NCI-H524 treated with DMSO at 0.1 percent for 48 hours (cell line): ENCODE measurements at regions not wholly inside any gene's neighbourhood (a gene's known extent, or its start where the extent isn't known, plus 50 kb on each side); places are given as distances from the start of the nearest gene placed in this dataset.

Experiments used
- DNase-seq: peaks from one replicate; lab custom pipeline; 2025; lab: John Stamatoyannopoulos, UW

DNA sequence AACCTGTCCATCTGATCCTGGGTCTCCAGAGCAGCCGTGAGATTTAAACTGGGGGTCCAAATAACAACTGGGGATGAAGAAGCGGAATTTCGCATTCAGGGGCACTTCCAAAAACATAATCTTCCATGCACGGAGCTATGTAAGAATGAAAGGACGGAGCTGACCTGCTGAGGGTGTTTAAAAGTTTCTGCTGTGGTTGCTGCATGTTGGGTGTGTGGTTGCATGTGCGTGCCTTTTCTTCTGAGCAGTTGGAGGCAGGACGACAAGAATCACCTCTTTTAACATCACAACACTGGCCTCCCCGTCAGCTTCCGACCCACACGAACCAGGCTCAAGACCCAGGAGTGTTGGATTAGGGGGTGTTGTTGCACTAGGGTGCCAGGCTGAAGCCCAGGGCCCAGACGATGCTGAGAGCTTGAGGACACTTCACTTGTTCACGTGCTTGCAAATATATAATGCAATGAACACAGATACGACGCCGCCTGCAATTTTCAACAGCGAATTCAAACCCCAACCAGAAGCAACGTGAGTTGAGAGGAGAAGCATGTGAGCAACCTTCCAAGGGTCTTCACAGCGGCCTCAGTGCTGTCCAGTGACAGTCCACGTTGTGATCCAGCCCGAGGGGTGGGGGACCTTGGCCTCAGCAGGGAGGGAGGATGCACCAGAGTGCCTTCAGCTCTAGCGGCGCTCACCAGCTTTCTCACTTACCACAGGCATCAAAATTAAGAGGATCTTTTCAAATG, 76.0 kb upstream of the SALL3 start:
- DNase-seq, result no peak

DNA sequence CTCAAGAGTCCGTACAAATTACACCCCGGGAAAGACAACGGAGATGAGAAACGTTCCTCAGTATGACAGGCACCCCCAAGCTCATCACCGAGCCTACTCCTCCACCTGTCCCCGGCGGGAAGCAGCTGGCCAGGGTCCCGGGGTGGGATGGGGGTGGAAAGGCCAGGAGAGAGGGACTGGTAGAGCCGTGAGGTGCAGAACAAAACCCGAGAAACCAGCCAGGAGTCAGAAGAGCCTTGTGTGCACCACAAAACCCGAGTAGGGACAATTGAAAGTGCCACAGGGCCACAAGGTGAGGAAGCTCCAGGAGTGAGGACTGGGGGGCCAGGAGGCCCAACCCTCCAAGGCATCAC, 75.5 kb upstream of the SALL3 start:
- no peak for DNase-seq

DNA sequence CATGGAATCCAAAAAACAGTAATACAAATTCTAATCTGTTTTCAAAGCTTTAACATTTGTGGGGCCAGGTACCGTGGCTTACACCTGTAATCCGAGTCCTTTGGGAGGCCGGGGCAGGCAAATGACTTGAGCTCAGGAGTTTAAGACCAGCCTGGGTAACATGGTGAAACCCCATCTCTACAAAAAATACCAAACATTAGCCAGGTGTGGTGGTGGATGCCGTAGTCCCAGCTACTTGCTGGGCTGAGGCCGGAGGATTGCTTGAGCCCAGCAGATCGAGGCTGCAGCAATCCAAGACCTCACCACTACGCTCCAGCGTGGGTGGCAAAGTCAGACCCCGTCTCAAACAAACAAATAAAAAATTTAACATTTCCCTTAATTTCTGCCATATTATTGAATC, 74.3 kb upstream of the SALL3 start:
- DNase-seq, result no peak

DNA sequence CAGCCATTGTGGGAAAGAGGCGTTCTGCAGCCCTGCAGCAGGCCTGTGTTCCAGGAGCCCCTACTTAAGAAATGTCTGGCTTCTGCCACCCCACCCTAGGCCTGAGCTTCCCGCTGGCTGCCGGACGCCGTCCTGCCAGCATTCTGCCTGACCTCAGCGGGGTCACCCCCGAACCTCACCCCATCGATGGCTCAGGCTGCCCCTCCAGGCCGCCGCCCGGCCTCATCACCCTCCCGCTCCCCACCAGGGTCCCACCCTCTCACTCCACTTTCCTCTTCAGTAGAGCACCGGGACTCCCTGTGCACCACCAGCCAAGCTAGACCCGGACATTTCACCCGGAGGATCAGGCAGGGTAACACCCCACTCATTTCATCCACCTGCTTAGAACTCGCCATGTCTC, 73.6 kb upstream of the SALL3 start:
- DNase-seq, result no peak

DNA sequence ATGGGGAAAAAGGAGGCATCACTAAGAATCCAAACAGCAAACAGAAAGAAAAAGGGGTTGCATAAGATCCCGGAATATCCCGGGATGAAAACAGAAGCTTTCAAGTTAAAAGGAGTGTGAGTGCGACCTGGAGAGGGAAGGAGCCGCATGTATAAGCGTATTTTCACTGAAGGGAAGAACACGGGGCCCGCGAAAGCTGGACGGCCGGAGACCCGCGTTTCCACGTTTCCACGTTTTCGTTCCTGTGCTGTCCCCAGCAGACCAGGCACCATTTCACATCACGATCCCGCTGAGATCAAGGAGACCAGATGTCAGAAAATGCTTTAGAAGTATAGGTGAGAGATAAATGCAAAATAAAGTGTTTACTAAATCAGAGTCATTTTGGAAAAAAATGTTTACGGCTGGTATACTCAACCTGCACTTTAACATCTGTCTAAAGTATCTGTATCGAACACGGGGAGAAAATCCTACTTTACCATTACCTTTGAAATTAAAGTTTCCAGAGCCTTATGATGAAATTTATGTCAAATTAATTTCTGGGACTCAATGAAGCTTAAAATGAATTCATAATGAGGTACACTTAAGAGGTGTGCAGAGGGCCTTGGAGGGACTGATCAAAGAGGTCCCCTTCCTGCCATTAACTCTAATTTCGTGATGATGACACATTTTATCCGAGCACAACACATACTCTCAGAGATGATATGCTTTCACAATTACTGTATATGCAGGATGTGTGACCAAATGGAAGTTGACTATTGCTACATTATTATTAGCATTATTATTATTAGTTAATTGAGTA, 71.0 kb upstream of the SALL3 start:
- no peak for DNase-seq

DNA sequence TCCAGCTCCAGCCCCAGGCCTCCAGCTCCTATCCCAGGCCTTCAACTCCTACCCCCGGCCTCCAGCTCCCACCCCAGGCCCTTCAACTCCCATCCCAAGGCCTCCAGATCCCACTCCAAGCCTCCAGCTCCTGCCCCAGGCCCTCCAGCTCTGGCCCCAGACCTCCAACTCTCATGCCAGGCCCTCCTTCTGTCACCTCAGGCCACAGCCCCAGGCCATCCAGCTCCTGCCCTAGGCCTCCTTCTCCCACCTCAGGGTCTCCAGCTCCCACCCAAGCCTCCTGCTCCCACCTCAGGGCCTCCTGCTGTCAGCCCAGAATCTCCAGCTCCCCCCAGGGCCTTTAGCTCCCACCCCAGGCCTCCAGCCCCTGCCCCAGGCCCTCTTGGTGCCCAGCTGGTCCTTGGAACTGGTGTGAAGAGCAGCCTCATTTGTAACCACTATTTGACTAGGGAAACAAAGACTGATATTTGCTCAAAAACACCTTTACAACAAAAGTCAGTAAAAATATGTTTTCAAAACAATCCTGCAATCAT, 67.8 kb upstream of the SALL3 start:
- DNase-seq, result no peak

DNA sequence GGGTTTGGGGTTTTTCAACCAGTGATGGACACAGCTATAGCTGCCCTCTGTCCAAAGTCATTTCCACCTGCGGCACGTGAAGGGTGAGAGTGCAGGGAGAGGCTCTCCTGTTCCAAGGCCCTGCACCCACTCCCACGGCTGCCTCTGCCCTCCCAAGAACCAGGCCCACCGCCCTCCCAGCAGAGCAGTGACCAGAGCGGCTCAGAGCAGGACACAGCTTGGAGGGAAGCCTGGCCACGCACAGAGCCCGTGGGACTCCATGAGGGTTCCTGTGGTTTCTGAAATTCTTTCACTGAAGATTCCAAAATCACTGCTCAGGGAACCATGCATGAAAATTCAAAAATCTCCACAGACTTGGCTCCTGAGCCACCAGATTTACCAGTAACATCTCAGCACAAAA, 67.3 kb upstream of the SALL3 start:
- no peak for DNase-seq

DNA sequence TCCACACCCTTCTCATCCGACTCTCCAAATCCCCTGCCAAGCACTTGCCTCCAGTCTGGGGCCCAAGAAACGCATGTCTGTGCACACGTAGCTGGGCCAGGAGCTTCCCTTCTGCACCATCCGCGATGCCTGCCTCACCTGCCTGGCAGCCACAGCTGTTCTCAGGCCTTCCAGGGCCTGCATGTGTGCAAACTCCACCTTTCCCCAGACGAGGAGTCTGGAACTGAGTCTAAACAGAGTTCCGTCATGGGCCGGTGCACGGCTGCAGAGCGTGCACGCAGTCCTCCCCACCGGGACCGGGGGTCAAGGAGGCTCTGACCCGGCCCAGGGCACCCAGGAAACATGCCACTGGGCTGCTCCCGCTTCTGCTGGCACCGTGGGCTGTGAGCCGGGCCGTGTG, 66.8 kb upstream of the SALL3 start:
- no peak for DNase-seq

DNA sequence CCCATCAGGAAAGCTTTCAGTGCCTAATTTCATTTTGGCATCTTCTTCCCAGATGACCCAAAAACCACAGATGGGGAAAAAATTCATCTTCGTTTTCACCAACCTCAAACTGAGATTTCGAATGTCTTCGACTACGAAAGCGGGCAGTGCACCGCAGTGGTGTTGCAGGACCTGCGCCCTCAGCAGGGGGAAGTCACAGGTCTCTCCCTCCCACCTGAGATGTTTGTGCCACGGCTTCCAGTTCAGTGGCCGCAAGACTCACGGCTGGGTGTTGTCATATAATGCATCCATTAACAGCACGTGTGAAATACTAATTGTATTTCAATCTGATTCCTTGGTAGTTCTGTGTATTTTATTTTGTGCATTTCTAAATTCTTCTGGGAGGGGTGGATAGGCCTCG, 66.2 kb upstream of the SALL3 start:
- no peak for DNase-seq

DNA sequence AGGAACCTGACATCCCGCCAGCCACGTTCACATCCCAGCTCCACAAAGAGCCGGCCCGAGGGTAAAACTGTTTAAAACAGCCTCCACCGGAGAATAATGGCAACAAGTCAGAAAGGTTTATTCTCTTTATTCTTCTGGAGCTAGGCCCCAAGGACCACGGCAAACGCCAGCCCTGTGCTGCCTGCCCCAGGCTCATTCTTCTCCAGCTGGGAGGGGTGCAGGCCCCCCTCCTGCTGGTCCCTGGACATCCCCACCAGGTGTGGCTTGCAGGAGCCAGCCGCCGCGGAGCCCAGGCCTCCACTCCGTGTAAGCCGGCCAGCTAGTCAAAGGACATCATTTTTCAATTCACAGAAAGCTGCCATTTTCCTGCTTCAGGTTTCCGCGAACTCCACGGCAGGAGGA, 65.8 kb upstream of the SALL3 start:
- DNase-seq, result no peak

DNA sequence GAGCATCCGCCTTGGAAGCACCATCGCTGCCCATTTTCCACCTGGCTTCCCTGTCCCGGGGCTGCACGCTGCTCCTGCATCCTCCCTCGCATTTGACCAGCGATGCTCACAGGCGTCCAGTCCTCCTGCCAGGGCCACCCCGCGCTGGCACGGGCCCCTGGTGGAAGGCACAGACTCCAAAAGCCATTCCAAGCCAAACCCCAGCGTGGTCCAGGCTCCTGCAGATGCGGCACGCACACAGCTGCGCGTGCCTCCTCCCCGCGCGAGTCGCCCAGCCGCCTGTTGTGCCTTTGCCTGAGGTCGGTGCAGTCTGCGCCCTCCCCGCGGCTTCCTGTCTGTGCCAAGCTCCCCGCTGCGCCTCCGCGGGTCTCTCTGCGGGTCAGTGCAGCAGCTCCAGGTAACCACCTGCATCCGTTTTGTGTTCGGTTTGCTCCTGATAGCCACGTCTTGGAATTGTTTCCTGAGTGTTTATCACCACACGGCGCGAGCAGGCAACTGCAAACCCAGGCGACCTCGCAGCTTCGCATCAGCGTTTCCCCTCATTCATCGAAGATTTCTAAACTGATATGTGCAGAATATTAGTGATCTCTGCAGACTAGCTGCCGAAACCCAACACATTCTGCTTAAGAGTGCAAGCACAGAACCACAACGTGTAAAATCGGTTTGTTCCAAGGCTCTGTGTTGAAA, 65.2 kb upstream of the SALL3 start:
- DNase-seq, result no peak

DNA sequence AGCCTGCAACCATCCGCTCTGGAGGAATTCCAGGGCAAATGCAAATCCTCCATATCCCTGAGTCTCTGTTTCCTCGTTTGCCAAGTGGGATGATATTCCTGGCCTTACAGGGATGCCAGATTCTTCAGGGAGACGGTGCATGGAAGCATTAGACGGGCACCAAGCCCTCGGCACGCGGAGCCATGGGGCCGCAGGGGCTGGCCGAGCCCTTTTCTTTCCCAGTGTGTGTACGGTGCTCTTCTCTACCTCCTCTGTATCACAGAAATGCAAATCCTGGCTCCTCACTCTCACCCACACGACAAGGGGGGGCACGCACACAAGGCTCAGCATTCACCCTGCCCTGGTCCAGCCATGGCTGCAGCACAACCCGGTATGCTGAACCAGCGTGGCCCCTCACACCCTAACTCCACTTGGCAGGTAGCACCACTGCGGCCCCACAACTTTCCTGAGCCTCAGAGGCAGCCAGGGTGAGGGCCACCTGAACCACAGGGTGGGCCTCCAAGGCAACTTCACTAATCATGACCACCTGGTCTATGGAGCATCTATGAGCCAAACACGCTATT, 64.1 kb upstream of the SALL3 start:
- DNase-seq, result no peak

DNA sequence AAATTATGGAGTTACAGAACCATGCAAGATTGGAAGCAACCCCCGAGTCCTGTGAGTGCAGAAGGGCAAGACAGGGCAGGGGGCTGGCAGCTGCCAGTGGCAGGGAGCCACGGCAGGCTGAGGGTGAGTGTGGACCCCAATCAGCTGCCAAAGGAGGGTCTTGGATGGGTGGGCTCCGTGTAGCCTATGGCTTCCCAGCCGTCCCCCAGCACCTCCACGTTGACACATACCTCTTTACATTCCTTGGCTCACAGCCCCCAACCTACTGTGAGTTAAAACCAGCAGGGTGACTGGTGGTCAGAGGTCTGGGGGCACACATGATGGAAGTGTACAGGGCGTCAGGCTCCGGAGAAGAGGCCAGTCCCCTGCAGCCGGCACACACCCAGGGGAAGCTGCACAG, 60.9 kb upstream of the SALL3 start:
- DNase-seq, result no peak

DNA sequence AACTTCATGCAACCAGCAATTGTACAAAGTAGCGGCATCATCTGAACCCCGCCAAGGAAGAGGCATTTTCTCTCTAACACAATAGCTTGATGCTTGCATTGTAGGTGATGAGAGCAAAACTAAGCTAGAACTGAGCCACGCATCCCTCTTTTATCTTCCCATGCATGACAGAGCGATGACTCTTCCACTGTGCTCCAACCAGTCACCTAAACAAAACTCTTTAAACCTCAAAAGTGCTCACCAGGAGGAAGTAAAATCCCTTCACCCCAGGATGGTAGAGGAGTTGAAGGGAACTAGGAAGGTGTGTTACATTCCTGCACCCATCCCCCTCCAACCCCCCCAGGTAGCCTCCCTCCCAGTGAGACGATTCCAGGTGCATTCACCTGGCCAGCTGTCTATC, 59.7 kb upstream of the SALL3 start:
- no peak for DNase-seq

DNA sequence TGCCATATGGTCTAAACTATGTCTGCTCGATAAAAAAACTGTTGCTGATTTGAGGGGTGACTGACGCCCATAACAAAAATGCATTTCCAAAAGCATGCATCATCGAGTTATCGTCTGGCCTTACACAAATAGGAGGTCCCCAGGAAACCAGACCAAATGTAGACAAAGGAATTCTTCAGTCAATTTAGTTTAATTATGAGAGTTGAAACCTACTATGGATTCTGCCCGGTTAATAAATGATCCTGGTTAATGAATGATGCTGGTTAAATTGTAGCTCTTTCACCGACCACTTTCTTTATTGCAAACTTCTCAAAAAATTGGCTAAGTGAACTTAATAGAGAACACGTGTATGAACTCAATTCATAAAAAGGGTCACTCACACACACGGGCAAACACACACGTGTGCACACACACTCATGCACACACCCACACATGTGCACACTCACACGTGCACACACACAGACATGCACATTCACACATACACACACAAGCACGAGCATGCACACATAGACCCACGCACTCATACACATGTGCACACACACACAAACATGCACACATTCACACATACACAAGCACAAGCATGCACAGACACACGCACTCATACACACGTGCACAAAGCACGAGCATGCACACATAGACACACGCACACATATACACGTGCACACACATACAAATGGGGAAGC, 59.0 kb upstream of the SALL3 start:
- no peak for DNase-seq

DNA sequence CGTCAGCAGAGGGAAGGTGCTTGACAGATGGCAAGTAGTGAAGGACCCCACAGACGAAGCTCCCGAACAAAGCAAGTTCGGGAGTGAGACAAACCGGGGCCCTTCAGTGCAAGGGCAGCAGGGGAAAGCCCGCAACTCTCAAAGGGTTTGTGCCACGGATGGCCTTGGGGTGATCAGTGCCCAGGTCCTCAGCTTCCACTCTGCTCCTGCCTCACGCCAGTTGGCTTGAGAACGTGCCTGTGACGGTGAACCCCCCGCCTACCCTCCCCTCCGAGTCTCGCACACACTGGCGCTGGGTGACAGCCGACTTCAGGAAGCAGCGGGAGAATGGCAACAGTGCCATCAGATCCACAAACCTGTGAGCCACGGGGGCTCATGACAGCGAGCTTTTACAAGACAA, 56.8 kb upstream of the SALL3 start:
- no peak for DNase-seq

DNA sequence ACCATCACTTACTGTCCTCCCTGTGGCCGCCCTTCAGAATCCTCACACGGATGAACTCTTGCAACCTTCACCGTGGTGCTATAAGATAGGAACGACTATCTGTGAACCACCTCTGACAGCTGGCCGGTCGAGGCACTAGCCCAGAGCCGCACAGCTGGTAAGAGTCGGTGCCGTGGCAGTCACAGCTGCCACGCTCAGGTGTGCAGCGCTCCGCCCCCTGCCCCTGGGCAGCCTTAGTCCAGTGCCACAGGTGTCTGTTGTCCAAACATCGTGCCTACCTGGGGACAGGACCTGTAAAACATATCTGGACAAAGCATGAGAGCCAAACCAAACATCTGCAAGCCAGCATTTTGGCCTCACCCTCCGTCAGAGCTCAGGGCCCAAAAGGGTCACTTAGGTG, 55.3 kb upstream of the SALL3 start:
- DNase-seq, result no peak

DNA sequence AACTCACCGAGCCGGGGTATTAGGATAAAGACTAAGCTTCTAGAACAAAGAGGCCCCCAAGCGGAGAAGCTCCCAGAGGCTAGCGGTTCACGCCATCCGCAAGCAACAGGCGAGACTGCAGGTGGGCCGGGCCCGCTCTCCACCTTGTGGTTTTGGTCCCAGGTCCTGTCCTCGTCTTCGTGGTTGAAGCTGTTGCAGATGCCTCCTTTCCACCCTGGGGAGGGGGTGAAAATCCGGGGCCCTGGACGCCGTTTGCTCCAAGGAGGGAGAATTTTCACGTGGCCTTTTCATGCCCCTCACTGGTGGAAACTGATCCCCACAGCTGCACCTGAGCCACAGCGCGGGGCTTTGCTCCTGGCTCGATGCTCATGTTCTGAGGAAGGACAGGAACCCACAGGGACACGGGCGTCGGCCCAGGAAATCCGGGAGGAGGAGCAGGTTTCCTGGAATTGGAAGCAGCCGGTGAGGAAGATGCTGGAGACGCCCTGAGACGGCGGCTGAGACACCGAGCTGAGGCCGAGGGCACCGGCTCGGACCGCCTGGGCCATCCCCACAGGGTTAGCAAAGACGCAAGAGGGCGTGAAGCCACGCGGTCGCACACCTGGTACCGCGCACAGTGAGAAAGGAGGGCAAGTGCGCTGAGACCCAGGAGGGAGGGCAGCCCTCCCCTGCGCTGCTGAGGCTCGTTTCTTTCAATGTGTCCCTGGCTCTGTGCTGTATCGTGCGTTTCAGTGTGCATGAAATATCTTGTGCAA, 54.7 kb upstream of the SALL3 start:
- DNase-seq, result no peak

DNA sequence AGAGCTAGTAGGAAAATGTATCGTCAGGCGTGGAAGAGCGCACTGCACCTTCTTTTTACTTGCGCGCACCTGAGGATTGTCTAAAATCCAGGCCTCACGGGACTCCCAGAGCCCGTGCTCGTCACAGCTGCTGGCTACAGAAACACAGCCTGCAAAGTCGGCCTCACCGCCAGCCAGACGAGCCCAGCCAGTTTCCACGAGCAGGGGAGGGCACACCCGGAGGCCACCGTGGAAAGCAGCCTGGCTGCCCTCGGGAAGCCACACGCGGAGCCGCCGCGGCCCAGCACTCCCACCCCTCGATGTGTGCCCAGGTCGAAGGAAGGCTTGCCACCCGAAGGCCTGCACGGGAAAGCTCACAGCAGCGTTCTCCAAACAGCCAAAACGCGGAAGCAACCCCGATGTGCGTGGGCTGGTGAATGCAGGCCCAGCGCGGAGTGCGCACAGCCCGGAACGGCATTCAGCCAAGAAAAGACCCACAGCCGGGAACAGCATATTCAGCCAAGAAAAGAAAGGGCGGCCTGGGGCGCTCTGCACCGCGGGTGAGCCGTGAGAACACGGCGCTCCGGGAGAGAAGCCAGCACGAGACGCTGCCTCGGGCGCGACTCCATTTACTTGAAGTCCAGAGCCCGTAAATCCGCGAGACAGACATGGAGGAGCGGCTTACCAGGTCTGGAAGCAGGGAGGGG, 53.9 kb upstream of the SALL3 start:
- DNase-seq, result no peak

DNA sequence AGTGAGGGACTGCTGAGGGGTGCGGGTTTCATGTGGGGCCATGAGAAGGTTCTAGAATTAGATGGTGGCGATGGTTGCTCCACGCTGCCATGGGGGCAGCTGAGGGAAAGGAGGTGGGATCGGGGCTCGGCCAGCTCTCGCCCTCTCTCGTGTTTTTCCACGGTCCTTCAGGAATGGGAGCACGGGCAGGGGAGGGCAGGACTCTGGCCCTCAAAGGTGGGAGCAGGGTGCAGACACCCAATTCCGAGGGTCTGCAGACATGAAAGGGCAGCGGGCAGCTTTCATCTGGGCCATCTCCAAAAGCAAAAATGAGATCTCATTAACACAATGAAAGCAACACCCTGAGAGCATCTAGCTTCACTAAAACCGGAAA, 53.4 kb upstream of the SALL3 start:
- DNase-seq, result no peak

DNA sequence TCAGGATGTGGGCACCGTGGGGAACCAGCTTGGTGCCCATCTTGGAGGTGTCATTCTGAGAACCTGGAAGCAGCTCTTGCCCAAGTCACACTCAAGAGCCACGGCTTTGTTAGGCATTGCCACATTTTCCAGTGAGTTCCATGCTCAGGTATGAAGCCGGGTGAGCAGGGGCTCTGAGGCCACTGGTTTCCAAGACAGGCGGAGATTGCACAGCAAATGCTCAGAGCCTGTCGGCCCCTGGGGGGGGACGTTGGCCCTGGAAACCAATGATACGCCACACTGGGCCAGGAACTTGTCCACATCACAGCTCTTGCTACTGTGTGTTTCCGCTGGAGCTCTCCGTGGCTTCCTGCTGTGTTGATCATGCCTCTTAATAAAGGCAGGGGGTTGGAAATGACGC, 52.5 kb upstream of the SALL3 start:
- no peak for DNase-seq
